Right atrium auricular region (tissue), 2 donors: ENCODE measurements at regions not wholly inside any gene's neighbourhood (a gene's known extent, or its start where the extent isn't known, plus 50 kb on each side); places are given as distances from the start of the nearest gene placed in this dataset.
"Not testable (repeated sequence)": the region's sequence is repeated elsewhere in the genome, so short reads cannot be mapped to it uniquely, and the experiment has no call there.

Experiments
- DNase-seq: peaks from one replicate; pipeline ENCODE4 v3.0.0-alpha.2; 2019; ENCODE audit warnings: low spot score
- H3K27ac ChIP-seq, 2 donors: fragments of 200-600 bp; sonication (generic); 1 replicate in 1 of 2; 2 replicates in 1 of 2; pipeline ENCODE4 v1.5.1; 2016 to 2019
- H3K27me3 ChIP-seq, 2 donors: fragments of 200-600 bp; sonication (generic); one replicate each; pipeline versions ENCODE4 v1.5.1 to v1.6.0; 2017 to 2019
- H3K36me3 ChIP-seq: fragments of 200-600 bp; sonication (generic); one replicate; pipeline ENCODE4 v1.5.1; 2016
- H3K4me1 ChIP-seq, 2 donors: fragments of 200-600 bp; sonication (generic); one replicate each; pipeline versions ENCODE4 v1.5.1 to v1.6.0; 2017 to 2019
- H3K4me3 ChIP-seq, 2 donors: fragments of 200-600 bp; sonication (generic); 1 replicate in 1 of 2; 2 replicates in 1 of 2; pipeline ENCODE4 v1.5.1; 2017 to 2019; ENCODE audit warnings: mild to moderate bottlenecking in 1 of 2, moderate library complexity in 1 of 2
- H3K9me3 ChIP-seq, 2 donors: fragments of 200-600 bp; sonication (generic); one replicate each; pipeline ENCODE4 v1.5.1; 2019
- TF ChIP-seq, protein P1 (sequence below), 2 donors: fragments of 200-600 bp; sonication (generic); IDR thresholded peaks; one replicate each; pipeline ENCODE4 v1.5.1; 2019; ENCODE audit warnings: antibody characterized with exemption in 2 of 2

GRCh38 chr1:185650602-185651230 lies 83.5 kb upstream of the HMCN1 start:
- Histone ChIP-seq H3K27ac (no peak overlapping the region), H3K27me3 (no peaks in the 10 kb centered on the region), H3K4me1 (peaks cover 0 to 22% of the 10 kb centered on the region in 2 donors), H3K4me3 (no peak overlapping the region), H3K36me3 (no peaks in the 10 kb centered on the region), H3K9me3 (peaks cover 0 to 12% of the 10 kb centered on the region in 2 donors)
- TF ChIP-seq, protein P1, sequence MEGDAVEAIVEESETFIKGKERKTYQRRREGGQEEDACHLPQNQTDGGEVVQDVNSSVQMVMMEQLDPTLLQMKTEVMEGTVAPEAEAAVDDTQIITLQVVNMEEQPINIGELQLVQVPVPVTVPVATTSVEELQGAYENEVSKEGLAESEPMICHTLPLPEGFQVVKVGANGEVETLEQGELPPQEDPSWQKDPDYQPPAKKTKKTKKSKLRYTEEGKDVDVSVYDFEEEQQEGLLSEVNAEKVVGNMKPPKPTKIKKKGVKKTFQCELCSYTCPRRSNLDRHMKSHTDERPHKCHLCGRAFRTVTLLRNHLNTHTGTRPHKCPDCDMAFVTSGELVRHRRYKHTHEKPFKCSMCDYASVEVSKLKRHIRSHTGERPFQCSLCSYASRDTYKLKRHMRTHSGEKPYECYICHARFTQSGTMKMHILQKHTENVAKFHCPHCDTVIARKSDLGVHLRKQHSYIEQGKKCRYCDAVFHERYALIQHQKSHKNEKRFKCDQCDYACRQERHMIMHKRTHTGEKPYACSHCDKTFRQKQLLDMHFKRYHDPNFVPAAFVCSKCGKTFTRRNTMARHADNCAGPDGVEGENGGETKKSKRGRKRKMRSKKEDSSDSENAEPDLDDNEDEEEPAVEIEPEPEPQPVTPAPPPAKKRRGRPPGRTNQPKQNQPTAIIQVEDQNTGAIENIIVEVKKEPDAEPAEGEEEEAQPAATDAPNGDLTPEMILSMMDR (IDR thresholded peaks at IDR 0.05): no peak
- no peak for DNase-seq

DNA sequence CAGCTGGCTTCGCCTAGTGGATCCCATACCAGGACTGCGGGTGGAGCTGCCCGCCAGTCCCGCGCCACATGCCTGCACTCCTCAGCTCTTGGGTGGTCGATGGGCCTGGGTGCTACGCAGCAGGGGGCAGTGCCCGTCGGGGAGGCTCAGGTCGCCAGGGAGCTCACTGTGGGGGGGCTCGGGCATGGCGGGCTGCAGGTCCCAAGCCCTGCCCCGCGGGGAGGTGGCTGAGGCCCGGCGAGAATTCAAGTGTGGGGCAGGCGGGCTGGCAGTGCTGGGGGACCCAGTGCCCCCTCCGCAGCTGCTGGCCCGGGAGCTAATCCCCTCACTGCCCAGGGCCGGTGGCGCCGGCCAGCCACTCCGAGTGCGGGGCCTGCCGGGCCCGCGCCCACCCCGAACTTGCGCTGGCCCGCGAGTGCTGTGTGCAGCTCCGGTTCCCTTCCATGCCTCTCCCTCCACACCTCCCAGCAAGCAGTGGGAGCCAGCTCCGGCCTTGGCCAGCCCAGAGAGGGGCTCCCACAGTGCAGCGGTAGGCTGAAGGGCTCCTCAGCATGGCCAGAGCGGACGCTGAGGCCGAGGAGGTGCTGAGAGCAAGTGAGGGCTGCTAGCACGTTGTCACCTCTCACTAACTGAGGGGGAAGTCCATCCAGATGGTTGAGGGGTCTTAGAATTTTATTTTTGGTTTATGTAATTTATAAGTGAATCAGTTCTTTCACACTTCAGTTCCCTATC lies 85.2 kb upstream of the HMCN1 start:
- peaks cover 0 to 21% of the 10 kb centered on the region in 2 donors for H3K4me1 ChIP-seq
- DNase-seq: no peak
- H3K27ac ChIP-seq: no peak overlapping the region
- TF ChIP-seq, protein P1 (IDR thresholded peaks at IDR 0.05): no peak
- H3K4me3 ChIP-seq: no peak overlapping the region
- H3K36me3 ChIP-seq: no peaks in the 10 kb centered on the region
- no peaks in the 10 kb centered on the region for H3K27me3 ChIP-seq
- H3K9me3 ChIP-seq: peaks cover 0 to 18% of the 10 kb centered on the region in 2 donors

DNA sequence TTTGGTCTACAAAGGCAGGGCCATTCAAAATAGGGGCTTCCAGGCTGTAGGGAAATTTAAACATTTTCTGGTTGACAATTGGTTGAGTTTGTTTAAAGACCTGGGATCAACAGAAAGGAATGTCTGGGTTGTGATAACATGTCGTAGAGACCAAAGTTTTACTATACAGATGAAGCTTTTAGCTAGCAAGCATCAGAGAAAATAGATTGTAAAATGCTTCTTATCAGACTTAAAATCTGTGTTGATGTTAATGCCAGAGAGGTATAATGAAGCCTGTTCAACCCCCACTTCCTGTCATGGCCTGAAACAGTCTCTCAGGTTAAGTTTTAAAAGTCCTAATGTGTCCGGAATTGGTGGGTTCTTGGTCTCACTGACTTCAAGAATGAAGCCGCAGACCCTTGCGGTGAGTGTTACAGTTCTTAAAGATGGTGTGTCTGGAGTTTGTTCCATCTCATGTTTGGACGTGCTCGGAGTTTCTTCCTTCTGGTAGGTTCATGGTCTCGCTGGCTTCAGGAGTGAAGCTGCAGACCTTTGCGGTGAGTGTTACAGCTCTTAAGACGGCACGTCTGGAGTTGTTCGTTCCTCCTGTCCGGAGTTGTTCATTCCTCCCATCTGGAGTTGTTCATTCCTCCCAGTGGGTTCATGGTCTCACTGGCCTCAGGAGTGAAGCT lies 86.5 kb upstream of the HMCN1 start:
- not testable (repeated sequence) for DNase-seq, H3K27ac ChIP-seq, H3K4me3 ChIP-seq, H3K36me3 ChIP-seq, H3K27me3 ChIP-seq
- Histone ChIP-seq H3K9me3 (peaks cover 0 to 18% of the 10 kb centered on the region in 2 donors), H3K4me1 (peaks cover 0 to 15% of the 10 kb centered on the region in 2 donors)

DNA sequence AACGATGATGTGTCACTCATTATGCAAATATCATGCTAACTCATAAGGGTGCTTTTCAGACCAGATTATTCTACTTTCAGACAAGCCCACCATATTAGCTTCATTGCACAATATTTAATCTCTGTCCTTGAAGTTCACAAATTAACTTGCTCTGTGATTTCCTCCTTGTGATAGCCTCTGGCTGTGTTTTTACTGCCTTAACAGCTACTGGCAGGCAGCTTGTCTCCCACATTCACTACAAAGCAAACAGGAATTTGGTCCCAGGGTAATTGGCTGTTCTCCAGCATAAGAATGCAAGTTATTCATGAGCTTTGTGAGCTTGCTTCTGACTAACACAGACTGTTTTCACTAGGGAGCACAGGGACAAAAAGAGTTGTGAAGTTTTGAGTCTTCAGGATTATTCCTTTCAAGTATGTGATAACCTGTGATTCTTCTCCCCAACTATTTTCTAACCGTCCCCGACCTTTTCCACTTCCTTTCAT lies 87.9 kb upstream of the HMCN1 start:
- H3K36me3 ChIP-seq: no peaks in the 10 kb centered on the region
- peaks cover 0 to 15% of the 10 kb centered on the region in 2 donors for H3K4me1 ChIP-seq
- no peaks in the 10 kb centered on the region for H3K27me3 ChIP-seq
- DNase-seq: no peak
- peak overlapping the region in 1 of 2 donors; percentile 1 for H3K4me3 ChIP-seq
- TF ChIP-seq, protein P1 (IDR thresholded peaks at IDR 0.05): no peak
- H3K9me3 ChIP-seq: peaks cover 0 to 13% of the 10 kb centered on the region in 2 donors
- peak overlapping the region; percentile 27 to 75 for H3K27ac ChIP-seq

- Histone ChIP-seq H3K27me3 (no peaks in the 10 kb centered on the region), H3K9me3 (peaks cover 0 to 13% of the 10 kb centered on the region in 2 donors), H3K27ac (peak overlapping the region; percentile 27 to 75), H3K4me3 (no peak overlapping the region), H3K4me1 (peaks cover 0 to 15% of the 10 kb centered on the region in 2 donors), H3K36me3 (no peaks in the 10 kb centered on the region)
- TF ChIP-seq, protein P1 (IDR thresholded peaks at IDR 0.05): no peak
- no peak for DNase-seq
Measured at GRCh38 chr1:185645686-185646085, 88.5 kb upstream of the HMCN1 start.

- peaks cover 0 to 15% of the 10 kb centered on the region in 2 donors for H3K4me1 ChIP-seq
- DNase-seq: no peak
- H3K4me3 ChIP-seq: no peak overlapping the region
- no peaks in the 10 kb centered on the region for H3K27me3 ChIP-seq
- H3K27ac ChIP-seq: peak overlapping the region; percentile 27 to 75
- TF ChIP-seq, protein P1 (IDR thresholded peaks at IDR 0.05): no peak
- no peaks in the 10 kb centered on the region for H3K36me3 ChIP-seq
- H3K9me3 ChIP-seq: peaks cover 0 to 13% of the 10 kb centered on the region in 2 donors
Measured at GRCh38 chr1:185645162-185645640, 89.0 kb upstream of the HMCN1 start.
